ENCODE measurements at regions not wholly inside any gene's neighbourhood (a gene's known extent, or its start where the extent isn't known, plus 50 kb on each side); places are given as distances from the start of the nearest gene placed in this dataset.
"Not testable (repeated sequence)": the region's sequence is repeated elsewhere in the genome, so short reads cannot be mapped to it uniquely, and the experiment has no call there.

- Histone ChIP-seq H3K4me1 (ENCODE audit: control insufficient read depth in 1 of 2, insufficient read depth in 1 of 2, low read depth in 1 of 2, low read length in 1 of 2) (no peaks in the 10 kb centered on the region), H3K36me3 (no peaks in the 10 kb centered on the region), H3K4me3 (ENCODE audit: low read depth in 1 of 2, low read length in 1 of 2) (no peak overlapping the region), H3K27ac (no peak overlapping the region), H3K9me3 (no peaks in the 10 kb centered on the region), H3K27me3 (no peaks in the 10 kb centered on the region)
- TF ChIP-seq CTCF (IDR thresholded peaks at IDR 0.05) = no peak
These were observed 76.5 kb upstream of the EZR start for GRCh38 chr6:158895661-158896060.

- no peak overlapping the region for H3K4me3 ChIP-seq (ENCODE audit: low read depth in 1 of 2, low read length in 1 of 2)
These were observed 75.0 kb upstream of the EZR start for GRCh38 chr6:158894193-158894592.

GRCh38 chr6:158892266-158892665 is 73.1 kb upstream of the EZR start:
- Histone ChIP-seq H3K27ac (no peak overlapping the region), H3K4me1 (ENCODE audit: control insufficient read depth in 1 of 2, insufficient read depth in 1 of 2, low read depth in 1 of 2, low read length in 1 of 2) (no peaks in the 10 kb centered on the region), H3K36me3 (no peaks in the 10 kb centered on the region), H3K27me3 (no peaks in the 10 kb centered on the region), H3K4me3 (ENCODE audit: low read depth in 1 of 2, low read length in 1 of 2) (no peak overlapping the region), H3K9me3 (no peaks in the 10 kb centered on the region)
- no peak for TF ChIP-seq CTCF (IDR thresholded peaks at IDR 0.05)

More at GRCh38 chr6:158894193-158894592, 75.0 kb upstream of the EZR start:
- H3K9me3 ChIP-seq = no peaks in the 10 kb centered on the region
- TF ChIP-seq CTCF (IDR thresholded peaks at IDR 0.05) = no peak
- no peaks in the 10 kb centered on the region for H3K4me1 ChIP-seq (ENCODE audit: control insufficient read depth in 1 of 2, insufficient read depth in 1 of 2, low read depth in 1 of 2, low read length in 1 of 2)
- H3K27ac ChIP-seq = no peak overlapping the region
- H3K36me3 ChIP-seq = no peaks in the 10 kb centered on the region
- H3K27me3 ChIP-seq = no peaks in the 10 kb centered on the region

GRCh38 chr6:158891560-158891959 is 72.4 kb upstream of the EZR start:
- H3K4me1 ChIP-seq (ENCODE audit: control insufficient read depth in 1 of 2, insufficient read depth in 1 of 2, low read depth in 1 of 2, low read length in 1 of 2); H3K36me3 ChIP-seq; H3K27ac ChIP-seq; H3K9me3 ChIP-seq; H3K4me3 ChIP-seq (ENCODE audit: low read depth in 1 of 2, low read length in 1 of 2); H3K27me3 ChIP-seq: not testable (repeated sequence)

- not testable (repeated sequence) for H3K9me3 ChIP-seq; H3K4me1 ChIP-seq (ENCODE audit: control insufficient read depth in 1 of 2, insufficient read depth in 1 of 2, low read depth in 1 of 2, low read length in 1 of 2); H3K27me3 ChIP-seq; H3K4me3 ChIP-seq (ENCODE audit: low read depth in 1 of 2, low read length in 1 of 2); H3K36me3 ChIP-seq; H3K27ac ChIP-seq
These were observed 69.0 kb upstream of the EZR start for GRCh38 chr6:158888171-158888570.

- H3K27ac ChIP-seq; H3K36me3 ChIP-seq; H3K4me3 ChIP-seq (ENCODE audit: low read depth in 1 of 2, low read length in 1 of 2); H3K9me3 ChIP-seq; H3K27me3 ChIP-seq; H3K4me1 ChIP-seq (ENCODE audit: control insufficient read depth in 1 of 2, insufficient read depth in 1 of 2, low read depth in 1 of 2, low read length in 1 of 2): not testable (repeated sequence)
These were observed 67.3 kb upstream of the EZR start for GRCh38 chr6:158886346-158886977.

- not testable (repeated sequence) for H3K4me3 ChIP-seq (ENCODE audit: low read depth in 1 of 2, low read length in 1 of 2); H3K9me3 ChIP-seq; H3K4me1 ChIP-seq (ENCODE audit: control insufficient read depth in 1 of 2, insufficient read depth in 1 of 2, low read depth in 1 of 2, low read length in 1 of 2); H3K27me3 ChIP-seq; H3K27ac ChIP-seq; H3K36me3 ChIP-seq
These were observed 62.7 kb upstream of the EZR start for GRCh38 chr6:158881884-158882283.

- H3K36me3 ChIP-seq; H3K4me3 ChIP-seq (ENCODE audit: low read depth in 1 of 2, low read length in 1 of 2); H3K9me3 ChIP-seq; H3K4me1 ChIP-seq (ENCODE audit: control insufficient read depth in 1 of 2, insufficient read depth in 1 of 2, low read depth in 1 of 2, low read length in 1 of 2); H3K27me3 ChIP-seq; H3K27ac ChIP-seq: not testable (repeated sequence)
These were observed 62.1 kb upstream of the EZR start for GRCh38 chr6:158881276-158881675.

All from neutrophil (primary cell).